GM23248 (cell line): ENCODE measurements at regions not wholly inside any gene's neighbourhood (a gene's known extent, or its start where the extent isn't known, plus 50 kb on each side); places are given as distances from the start of the nearest gene placed in this dataset.

Experiments used
- DNase-seq: peaks from one replicate; pipeline ENCODE4 v3.0.0-alpha.2; 2015
- H2AFZ ChIP-seq: fragments of 200-600 bp; sonication (generic); 2 replicates; pipeline ENCODE4 v1.6.1; 2016; ENCODE audit warnings: antibody characterized with exemption
- H3F3A ChIP-seq: fragments of 200-600 bp; sonication (generic); 2 replicates; pipeline ENCODE4 v1.6.1; 2016; ENCODE audit warnings: mild to moderate bottlenecking, antibody characterized with exemption, mixed run types; ENCODE audit not compliant: insufficient read depth
- H3K27ac ChIP-seq: fragments of 200-600 bp; sonication (generic); 2 replicates; pipeline ENCODE4 v1.5.1; 2016; ENCODE audit warnings: mild to moderate bottlenecking
- H3K27me3 ChIP-seq: fragments of 200-600 bp; sonication (generic); replicated peaks from 2 replicates; pipeline ENCODE4 v1.6.1; 2016; ENCODE audit warnings: mild to moderate bottlenecking; ENCODE audit not compliant: insufficient read depth
- H3K36me3 ChIP-seq: fragments of 200-600 bp; sonication (generic); 2 replicates; pipeline ENCODE4 v1.6.1; 2016; ENCODE audit warnings: low read depth, mild to moderate bottlenecking
- H3K4me1 ChIP-seq: fragments of 200-600 bp; sonication (generic); 2 replicates; pipeline ENCODE4 v1.6.1; 2016; ENCODE audit warnings: mild to moderate bottlenecking; ENCODE audit not compliant: insufficient read depth
- H3K4me2 ChIP-seq: fragments of 200-600 bp; sonication (generic); one replicate; pipeline ENCODE4 v1.6.1; 2016; ENCODE audit warnings: mild to moderate bottlenecking; ENCODE audit not compliant: unreplicated experiment
- H3K4me3 ChIP-seq: fragments of 200-600 bp; sonication (generic); 2 replicates; pipeline ENCODE4 v1.5.1; 2016; ENCODE audit warnings: mild to moderate bottlenecking
- H3K79me2 ChIP-seq: fragments of 200-600 bp; sonication (generic); 2 replicates; pipeline ENCODE4 v1.6.1; 2016; ENCODE audit warnings: mild to moderate bottlenecking; ENCODE audit not compliant: insufficient read depth
- H3K9ac ChIP-seq: fragments of 200-600 bp; sonication (generic); 2 replicates; pipeline ENCODE4 v1.6.1; 2016; ENCODE audit warnings: mild to moderate bottlenecking
- H3K9me2 ChIP-seq: fragments of 200-600 bp; sonication (generic); 2 replicates; pipeline ENCODE4 v1.6.1; 2016; ENCODE audit warnings: mixed run types, mild to moderate bottlenecking, moderate library complexity; ENCODE audit not compliant: insufficient read depth
- H3K9me3 ChIP-seq: fragments of 200-600 bp; sonication (generic); one replicate; pipeline ENCODE4 v1.6.1; 2017; ENCODE audit warnings: low read depth
- H4K20me1 ChIP-seq: fragments of 200-600 bp; sonication (generic); 2 replicates; pipeline ENCODE4 v1.6.0; 2016; ENCODE audit not compliant: insufficient read depth
- EZH2 ChIP-seq: fragments of 200-600 bp; sonication (generic); IDR thresholded peaks from 2 replicates; pipeline ENCODE4 v1.6.1; 2018; ENCODE audit warnings: antibody characterized with exemption, mild to moderate bottlenecking; ENCODE audit not compliant: insufficient read depth, poor library complexity, severe bottlenecking
- EZH2phosphoT487 ChIP-seq: fragments of 200-600 bp; sonication (generic); IDR thresholded peaks from 2 replicates; pipeline ENCODE4 v1.6.1; 2018; ENCODE audit warnings: antibody characterized with exemption, moderate library complexity, mild to moderate bottlenecking, low read depth; ENCODE audit not compliant: insufficient read depth
- WGBS, 2 experiments: methylation state at CpG; one replicate each; pipeline ENCODE4 v1.1.6; 2015 to 2017; ENCODE audit warnings: low lambda C conversion rate in 2 of 2, low coverage in 1 of 2; ENCODE audit errors: missing lambda C conversion rate in 2 of 2; 5-methylcytosine and 5-hydroxymethylcytosine counted together
- in situ Hi-C: fragments of 300-500 bp; cut with MboI; formaldehyde crosslinking; loops from 2 replicates; pipeline ENCODE4 v1.15.0; 2020

- WGBS, 2 experiments = 65 to 81% methylated on average over 1 of the region's 1 CpG
- TF ChIP-seq EZH2 (no peak), EZH2phosphoT487 (no peak)
- no peak overlapping the region for H3K27ac ChIP-seq
- H3K4me3 ChIP-seq = no peak overlapping the region
- H3K9me3 ChIP-seq = no peaks in the 10 kb centered on the region
- no peak overlapping the region for H3K4me2 ChIP-seq
- H3K79me2 ChIP-seq = no peaks in the 10 kb centered on the region
- no peaks in the 10 kb centered on the region for H3F3A ChIP-seq
- no peak for DNase-seq
- no peaks in the 10 kb centered on the region for H3K9me2 ChIP-seq
- in situ Hi-C loops = no loop called here
- H3K9ac ChIP-seq = no peak overlapping the region
- H3K4me1 ChIP-seq = no peaks in the 10 kb centered on the region
- no peaks in the 10 kb centered on the region for H3K36me3 ChIP-seq
- no peaks in the 10 kb centered on the region for H4K20me1 ChIP-seq
- no peak overlapping the region for H2AFZ ChIP-seq
- H3K27me3 ChIP-seq = no peaks in the 10 kb centered on the region
Observed at GRCh38 chr18:39297225-39297624, 1731.6 kb upstream of the CELF4 start.

- no peak for TF ChIP-seq EZH2phosphoT487
- TF ChIP-seq EZH2 = no peak
- no peaks in the 10 kb centered on the region for H3K4me1 ChIP-seq
- H3K27me3 ChIP-seq = no peaks in the 10 kb centered on the region
- no peaks in the 10 kb centered on the region for H3K9me2 ChIP-seq
- H3K9me3 ChIP-seq = no peaks in the 10 kb centered on the region
- no peak overlapping the region for H3K4me2 ChIP-seq
- H3K9ac ChIP-seq = no peak overlapping the region
- in situ Hi-C loops = no loop called here
- H4K20me1 ChIP-seq = no peaks in the 10 kb centered on the region
- no peak for DNase-seq
- H2AFZ ChIP-seq = no peak overlapping the region
- no peaks in the 10 kb centered on the region for H3K36me3 ChIP-seq
- no peak overlapping the region for H3K27ac ChIP-seq
- H3K4me3 ChIP-seq = no peak overlapping the region
- H3K79me2 ChIP-seq = no peaks in the 10 kb centered on the region
- WGBS, 2 experiments = 90 to 93% methylated on average over 10 of the region's 10 CpGs
- no peaks in the 10 kb centered on the region for H3F3A ChIP-seq
Observed at GRCh38 chr18:39296293-39296888, 1730.8 kb upstream of the CELF4 start.

GRCh38 chr18:39276764-39277163, 1711.2 kb upstream of the CELF4 start:
- H3K4me3 ChIP-seq = no peak overlapping the region
- in situ Hi-C loops = no loop called here

GRCh38 chr18:39274535-39274934, 1708.9 kb upstream of the CELF4 start:
- Histone ChIP-seq H3F3A (no peaks in the 10 kb centered on the region), H3K4me3 (no peak overlapping the region), H3K4me2 (no peak overlapping the region), H2AFZ (no peak overlapping the region), H3K9ac (no peak overlapping the region), H3K4me1 (no peaks in the 10 kb centered on the region), H3K79me2 (no peaks in the 10 kb centered on the region), H3K9me3 (no peaks in the 10 kb centered on the region), H3K9me2 (no peaks in the 10 kb centered on the region), H3K36me3 (no peaks in the 10 kb centered on the region), H4K20me1 (no peaks in the 10 kb centered on the region), H3K27ac (no peak overlapping the region), H3K27me3 (no peaks in the 10 kb centered on the region)
- TF ChIP-seq EZH2phosphoT487 (no peak), EZH2 (no peak)
- WGBS, 2 experiments = 11 to 14% methylated on average over 1 of the region's 1 CpG
- in situ Hi-C loops = no loop called here
- peak; percentile 56 for DNase-seq

More at GRCh38 chr18:39276764-39277163, 1711.2 kb upstream of the CELF4 start:
- Histone ChIP-seq H2AFZ (no peak overlapping the region), H3K79me2 (no peaks in the 10 kb centered on the region), H3K36me3 (no peaks in the 10 kb centered on the region), H3K9me3 (no peaks in the 10 kb centered on the region), H3K9me2 (no peaks in the 10 kb centered on the region), H3K27me3 (no peaks in the 10 kb centered on the region), H3K27ac (no peak overlapping the region), H3K9ac (no peak overlapping the region), H3K4me1 (no peaks in the 10 kb centered on the region), H4K20me1 (no peaks in the 10 kb centered on the region), H3F3A (no peaks in the 10 kb centered on the region), H3K4me2 (no peak overlapping the region)
- no peak for DNase-seq
- TF ChIP-seq EZH2 = no peak
- TF ChIP-seq EZH2phosphoT487 = no peak

GRCh38 chr18:39272230-39272629, 1706.6 kb upstream of the CELF4 start:
- Histone ChIP-seq H3K36me3 (no peaks in the 10 kb centered on the region), H3K4me1 (no peaks in the 10 kb centered on the region), H3K79me2 (no peaks in the 10 kb centered on the region), H3K27ac (no peak overlapping the region), H3K4me3 (no peak overlapping the region), H3K9me3 (no peaks in the 10 kb centered on the region), H3K9me2 (no peaks in the 10 kb centered on the region), H2AFZ (no peak overlapping the region), H3F3A (no peaks in the 10 kb centered on the region), H3K9ac (no peak overlapping the region), H3K4me2 (no peak overlapping the region), H3K27me3 (no peaks in the 10 kb centered on the region), H4K20me1 (no peaks in the 10 kb centered on the region)
- no peak for DNase-seq
- in situ Hi-C loops = no loop called here
- 47 to 68% methylated on average over 1 of the region's 1 CpG for WGBS, 2 experiments
- TF ChIP-seq EZH2phosphoT487 (no peak), EZH2 (no peak)
